Mammary epithelial cell (primary cell): ENCODE measurements at regions not wholly inside any gene's neighbourhood (a gene's known extent, or its start where the extent isn't known, plus 50 kb on each side); places are given as distances from the start of the nearest gene placed in this dataset.

ENCODE experiments used
- EZH2 ChIP-seq: IDR thresholded peaks from 2 replicates; pipeline ENCODE4 v1.6.1; 2012; ENCODE audit warnings: low read length, inconsistent platforms, borderline replicate concordance
- TF ChIP-seq, protein P1 (sequence below), 2 donors: IDR thresholded peaks in 1 of 2; conservative IDR thresholded peaks in 1 of 2; 2 replicates each; pipeline ENCODE4 v1.5.1; 2011 to 2012; ENCODE audit warnings: inconsistent platforms in 2 of 2, low read length in 2 of 2, mild to moderate bottlenecking in 2 of 2, control low read depth in 1 of 2, low read depth in 1 of 2; ENCODE audit not compliant: insufficient read depth in 1 of 2; ENCODE audit errors: extremely low read depth in 1 of 2

DNA sequence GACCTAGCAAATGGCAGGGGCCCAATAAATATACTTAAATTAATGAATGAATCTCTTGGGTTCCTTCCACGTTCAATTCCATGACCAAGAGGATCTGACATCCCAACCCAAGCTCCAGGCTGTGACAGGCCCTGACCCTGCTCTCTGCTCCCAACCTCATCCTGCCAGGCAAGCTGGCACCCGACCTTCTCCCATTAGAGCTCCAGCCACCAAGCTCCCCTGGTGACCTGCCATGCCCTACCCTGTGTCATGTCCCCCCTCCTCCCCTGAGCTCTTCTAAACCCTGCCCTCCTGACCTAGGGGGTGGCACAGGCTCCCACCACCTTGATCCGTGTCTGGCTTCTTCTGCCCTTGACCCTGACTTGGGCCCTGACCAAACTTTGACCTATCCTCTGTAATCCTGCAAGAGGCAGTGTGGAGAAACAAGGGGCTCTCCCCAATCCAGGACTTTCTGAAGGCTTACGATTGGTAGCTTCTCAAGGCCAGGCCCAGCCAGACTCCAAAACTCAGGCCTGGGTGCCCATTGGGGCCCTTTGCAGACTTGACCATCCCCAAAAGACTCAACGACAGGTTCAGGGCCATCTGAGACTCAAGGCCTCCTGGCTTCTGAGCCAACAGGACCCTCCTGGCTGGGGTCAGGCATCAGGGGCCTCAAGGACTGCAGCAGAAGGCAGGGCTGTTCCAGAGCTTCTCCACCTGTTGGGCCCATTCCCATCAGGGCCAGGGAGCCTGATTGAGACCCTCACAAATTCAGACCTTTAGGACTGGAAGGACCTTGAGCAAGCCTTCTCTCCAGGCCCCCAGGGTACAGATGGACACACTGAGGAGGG lies 249.0 kb downstream of the PTPRU start:
- TF ChIP-seq, protein P1, sequence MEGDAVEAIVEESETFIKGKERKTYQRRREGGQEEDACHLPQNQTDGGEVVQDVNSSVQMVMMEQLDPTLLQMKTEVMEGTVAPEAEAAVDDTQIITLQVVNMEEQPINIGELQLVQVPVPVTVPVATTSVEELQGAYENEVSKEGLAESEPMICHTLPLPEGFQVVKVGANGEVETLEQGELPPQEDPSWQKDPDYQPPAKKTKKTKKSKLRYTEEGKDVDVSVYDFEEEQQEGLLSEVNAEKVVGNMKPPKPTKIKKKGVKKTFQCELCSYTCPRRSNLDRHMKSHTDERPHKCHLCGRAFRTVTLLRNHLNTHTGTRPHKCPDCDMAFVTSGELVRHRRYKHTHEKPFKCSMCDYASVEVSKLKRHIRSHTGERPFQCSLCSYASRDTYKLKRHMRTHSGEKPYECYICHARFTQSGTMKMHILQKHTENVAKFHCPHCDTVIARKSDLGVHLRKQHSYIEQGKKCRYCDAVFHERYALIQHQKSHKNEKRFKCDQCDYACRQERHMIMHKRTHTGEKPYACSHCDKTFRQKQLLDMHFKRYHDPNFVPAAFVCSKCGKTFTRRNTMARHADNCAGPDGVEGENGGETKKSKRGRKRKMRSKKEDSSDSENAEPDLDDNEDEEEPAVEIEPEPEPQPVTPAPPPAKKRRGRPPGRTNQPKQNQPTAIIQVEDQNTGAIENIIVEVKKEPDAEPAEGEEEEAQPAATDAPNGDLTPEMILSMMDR (conservative IDR thresholded peaks at IDR 0.05 in 1 of 2, IDR thresholded peaks at IDR 0.05 in 1 of 2; ENCODE audit: extremely low read depth in 1 of 2, insufficient read depth in 1 of 2, low read depth in 1 of 2, low read length in 2 of 2): no peak
- no peak for TF ChIP-seq EZH2
